TTC549 (cell line): ENCODE measurements at regions not wholly inside any gene's neighbourhood (a gene's known extent, or its start where the extent isn't known, plus 50 kb on each side); places are given as distances from the start of the nearest gene placed in this dataset.
"Not testable (repeated sequence)": the region's sequence is repeated elsewhere in the genome, so short reads cannot be mapped to it uniquely, and the experiment has no call there.

ENCODE experiments used
- FAIRE-seq: peaks from 2 replicates; lab custom pipeline; 2012; peaks lifted over from hg19 to GRCh38; lab: Jason Lieb, UNC

DNA sequence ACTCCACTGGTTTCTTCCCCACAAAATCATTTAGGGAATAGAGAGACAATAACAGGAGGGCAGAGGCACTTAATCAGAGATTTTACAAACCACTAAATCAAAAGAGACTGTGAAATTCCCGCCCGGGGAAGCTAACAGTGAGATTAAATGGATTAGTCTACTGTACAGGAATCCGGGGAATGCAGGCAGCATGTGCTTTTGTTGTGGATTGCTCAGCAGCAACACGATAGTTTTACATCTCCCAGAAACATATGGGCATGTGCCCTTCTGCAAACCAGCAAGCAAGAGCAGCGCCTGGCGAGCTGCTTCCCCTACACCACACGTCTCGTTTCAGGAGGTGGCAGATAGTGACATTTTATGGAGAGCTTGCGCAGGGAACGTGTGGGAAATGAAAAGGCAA is 382.3 kb downstream of the CD83 start:
- no peak for FAIRE-seq

DNA sequence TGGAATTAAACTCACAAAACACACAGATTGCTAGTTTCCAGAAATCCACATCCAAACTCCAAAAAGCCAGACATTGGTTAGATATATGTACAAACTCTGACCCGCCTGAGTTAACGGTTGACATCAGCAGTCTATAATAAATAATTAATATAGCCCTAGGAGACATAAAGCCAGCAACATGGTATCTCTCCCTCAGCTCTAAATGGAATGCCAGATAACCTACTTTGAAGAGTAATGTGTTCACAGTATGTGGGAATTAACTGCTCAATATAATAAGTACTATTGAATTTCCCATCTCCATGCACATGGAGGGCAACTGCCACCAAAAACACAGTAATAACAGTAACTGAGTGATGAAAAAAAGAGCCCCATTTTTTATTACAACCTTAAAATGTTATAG is 383.2 kb downstream of the CD83 start:
- FAIRE-seq: no peak

DNA sequence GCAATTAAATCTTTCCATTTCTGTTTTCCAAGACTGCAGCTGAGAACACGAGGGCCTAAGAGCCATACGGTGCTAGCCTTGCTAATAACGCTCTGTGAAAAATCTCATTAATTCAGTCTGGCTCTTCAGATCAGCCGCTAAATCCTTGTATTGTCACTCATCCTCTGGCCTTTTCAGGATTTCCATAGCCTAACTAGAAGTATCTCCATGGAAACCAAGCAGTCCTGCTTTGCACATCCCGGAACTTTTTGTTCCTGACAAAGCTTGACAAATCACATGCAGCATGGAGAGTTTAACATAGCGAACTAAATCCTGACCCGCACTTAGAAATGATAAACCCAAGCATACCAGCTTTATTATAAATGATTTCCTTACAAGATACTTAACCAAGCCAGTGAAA is 383.7 kb downstream of the CD83 start:
- no peak for FAIRE-seq

DNA sequence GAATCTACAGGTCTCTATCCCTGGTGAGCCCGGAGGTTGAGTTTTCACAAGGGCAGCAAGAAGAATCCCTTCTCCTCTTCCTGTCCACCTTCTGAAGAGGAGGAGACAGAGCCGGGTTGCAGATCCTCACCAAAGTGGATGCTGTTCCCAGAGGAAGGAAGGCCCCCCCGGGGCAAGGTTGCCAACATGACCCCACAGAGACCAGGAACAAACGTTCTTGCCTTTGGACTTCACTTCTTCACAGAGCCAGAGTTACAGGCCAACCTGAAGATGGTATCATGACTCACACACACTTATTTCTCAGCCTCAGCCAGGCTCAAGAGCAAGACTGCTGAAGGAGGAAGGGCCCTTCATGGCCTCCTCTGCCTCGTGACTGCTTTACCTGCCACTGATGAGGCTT is 384.3 kb downstream of the CD83 start:
- no peak for FAIRE-seq

DNA sequence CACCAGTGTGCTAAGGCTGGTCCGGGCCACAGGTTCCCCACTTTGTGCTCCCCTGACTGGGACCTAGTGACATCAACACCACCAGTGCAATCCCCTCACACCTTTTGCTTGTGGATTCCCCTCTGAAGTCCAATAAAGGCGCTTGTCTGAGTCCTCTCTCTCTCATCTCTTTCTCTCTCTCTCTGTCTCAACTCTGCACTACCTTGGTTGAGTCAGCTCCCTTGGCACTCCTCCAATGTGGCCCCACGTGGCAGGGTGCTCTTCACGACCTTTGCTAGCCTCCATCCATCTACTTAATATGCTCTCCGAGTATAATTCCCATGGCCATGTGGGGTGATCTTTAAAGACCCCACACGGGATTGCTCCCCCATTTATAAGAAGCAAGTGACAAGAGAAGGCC is 385.0 kb downstream of the CD83 start:
- FAIRE-seq: no peak

DNA sequence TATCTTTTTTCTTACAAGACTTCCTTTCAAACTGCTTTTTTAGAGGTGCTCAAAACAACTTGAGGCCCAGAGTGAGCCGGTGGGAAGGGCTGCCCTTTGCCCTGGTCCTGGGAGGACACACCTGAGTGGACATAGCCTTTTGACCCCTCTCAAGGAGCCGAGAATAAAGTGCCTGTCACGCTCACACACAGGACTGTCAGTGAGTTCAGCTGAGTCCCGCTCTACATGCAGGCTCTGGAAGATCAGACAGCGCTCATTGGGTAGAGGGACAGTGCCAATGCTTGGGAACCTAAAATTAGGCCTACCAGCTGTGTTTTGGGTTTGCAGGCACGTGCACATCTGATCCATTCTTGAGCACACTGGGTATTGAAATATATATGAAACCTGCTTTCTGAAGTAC is 387.8 kb downstream of the CD83 start:
- no peak for FAIRE-seq

DNA sequence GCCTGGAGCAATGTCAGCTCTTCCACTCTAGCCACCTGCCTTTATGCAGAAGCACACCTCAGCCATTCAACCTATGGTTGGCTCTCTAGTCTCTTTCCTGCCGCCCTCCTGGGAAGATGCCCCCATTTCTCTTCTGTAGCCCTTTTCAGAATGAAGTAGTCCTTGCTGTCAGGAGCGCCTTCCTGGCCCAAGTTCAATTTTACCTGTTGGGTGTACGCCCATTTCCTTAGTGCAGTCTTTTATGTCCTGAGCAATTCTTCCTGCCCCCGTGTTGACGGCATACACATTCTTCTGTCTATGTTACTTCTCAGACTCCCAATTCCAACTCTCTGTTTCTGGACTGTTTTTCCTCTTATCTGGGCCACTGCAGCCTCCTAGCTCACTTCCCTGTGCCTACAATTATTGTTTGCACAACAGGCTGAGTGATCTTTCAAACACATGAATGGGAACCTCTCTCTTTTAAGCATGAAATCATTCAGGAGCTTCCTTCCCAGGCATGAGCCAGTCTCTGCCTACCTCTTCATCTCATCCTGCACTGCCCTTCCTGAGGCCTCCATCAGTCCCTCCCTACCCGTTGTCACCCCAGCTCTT is 389.2 kb downstream of the CD83 start:
- no peak for FAIRE-seq

DNA sequence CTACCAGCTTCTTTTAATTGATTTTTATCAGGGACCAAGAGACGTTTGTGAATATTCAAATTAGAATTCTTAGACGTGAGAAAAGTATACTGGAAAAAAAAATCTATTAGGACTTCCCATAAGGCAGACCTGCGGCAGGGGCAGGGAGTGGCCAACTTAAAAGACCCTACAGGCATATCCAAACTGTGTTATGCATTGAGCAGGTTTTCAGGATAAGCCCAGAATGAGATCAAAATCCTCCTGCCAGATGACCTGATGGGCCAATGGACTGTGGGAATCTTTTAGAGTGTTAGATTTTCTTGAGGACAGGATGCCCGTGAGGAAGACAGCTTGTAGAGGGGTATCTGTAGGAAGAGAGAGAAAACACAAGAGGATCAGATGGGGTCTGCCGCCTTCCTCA is 391.5 kb downstream of the CD83 start:
- FAIRE-seq: no peak

DNA sequence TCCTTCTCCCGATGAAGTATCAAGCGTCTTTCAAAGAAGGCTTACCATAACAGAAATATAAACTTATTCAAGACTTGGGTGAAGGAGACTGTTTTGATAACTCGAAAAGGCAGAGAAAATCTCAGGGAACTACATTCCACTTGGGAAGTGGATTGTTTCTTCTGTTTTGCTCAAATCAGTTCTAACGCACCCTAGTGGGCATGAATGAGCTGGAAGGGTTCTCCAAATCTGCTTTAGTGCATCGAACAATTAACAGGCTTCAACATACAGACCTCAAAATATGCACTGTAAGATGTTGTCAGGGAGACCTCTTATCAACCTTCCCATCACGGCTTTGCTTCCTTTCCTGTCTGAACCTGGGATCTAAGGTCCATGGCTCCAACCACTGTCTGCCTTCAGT is 392.5 kb downstream of the CD83 start:
- FAIRE-seq: no peak

DNA sequence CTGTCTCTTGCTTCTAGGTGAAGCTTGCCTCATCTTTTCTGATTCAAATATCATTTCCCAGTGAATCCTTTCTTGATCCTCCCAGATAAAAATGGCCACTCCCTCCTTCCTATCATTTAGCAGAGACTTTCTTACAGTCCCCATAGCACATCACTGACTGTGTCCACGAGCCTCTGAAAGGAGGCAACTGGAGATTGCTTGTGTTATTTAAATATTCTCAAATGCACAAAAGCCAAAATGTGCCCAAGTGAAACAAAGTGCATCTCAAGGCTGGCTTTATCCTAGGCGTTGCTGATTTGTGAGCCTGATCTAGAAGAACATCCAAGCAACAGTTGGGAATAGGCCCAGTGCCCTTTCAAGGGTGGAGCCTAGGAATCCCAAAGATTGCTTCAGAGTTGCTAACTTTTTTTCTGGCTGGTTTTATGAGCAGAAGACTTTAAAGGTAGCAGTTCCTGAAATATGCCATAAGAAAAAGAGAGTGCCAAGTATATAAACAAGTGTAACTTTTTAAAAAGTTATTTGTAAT is 393.6 kb downstream of the CD83 start:
- no peak for FAIRE-seq

DNA sequence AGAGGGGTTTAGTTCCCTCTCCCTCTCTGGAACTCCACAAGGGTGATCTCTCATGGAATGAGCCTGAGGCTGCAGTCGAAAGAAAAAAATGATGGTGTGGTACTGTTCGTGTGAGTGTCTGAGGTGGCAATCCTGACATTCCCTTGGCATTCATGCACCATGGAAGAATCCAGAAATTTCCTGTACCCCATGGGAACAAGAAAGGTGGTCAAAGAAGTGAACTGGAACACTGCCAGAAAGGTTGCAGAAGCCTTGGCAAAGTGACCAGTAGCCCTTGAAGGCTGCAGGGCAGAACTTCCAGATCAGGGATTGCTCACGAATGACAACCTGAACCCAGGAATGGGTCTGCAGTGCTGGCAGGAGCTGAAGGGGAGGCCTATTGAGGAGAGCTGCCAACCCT is 394.7 kb downstream of the CD83 start:
- FAIRE-seq: no peak

DNA sequence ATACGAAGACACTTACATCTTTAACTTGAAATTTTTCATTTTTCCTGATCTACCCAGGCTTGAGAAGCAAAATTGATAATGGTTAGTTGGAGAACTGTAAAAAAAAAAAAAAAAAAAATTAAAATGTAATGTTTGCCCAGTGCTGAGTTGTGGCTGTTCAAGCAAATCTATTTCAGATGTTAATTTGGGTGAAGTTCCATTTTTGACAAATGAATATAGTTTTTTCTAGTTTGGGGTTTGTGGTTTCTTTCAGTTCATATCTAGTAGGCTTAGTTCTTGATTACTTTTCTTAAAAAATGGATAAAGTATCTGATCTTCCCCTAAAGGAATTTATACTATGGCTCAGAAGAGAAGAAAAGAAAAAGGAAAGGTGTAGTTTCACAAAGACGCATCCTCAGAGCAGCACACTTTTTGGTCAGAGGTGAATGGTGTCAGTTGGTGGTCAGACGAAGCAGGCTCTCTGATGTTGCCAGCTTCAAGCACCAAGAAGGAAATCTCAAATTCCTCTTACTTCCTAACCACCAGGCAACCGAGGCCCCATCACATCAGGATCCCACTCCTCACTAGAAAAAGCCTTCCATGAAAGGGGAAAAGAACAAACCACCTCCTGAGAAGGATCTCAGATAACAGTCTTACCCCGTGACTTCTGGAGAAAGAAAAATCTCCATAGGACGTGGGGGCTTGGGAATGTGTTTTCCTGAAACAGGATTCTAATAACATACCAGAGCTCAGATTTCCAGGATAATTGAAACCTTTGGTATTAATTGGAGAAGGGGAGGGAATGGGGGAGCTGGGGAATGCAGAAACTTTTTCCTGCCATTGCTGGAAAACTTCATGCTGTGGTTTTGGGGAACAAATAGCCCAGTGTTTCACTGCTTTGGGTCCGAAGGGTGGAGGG is 396.2 kb downstream of the CD83 start:
- no peak for FAIRE-seq

DNA sequence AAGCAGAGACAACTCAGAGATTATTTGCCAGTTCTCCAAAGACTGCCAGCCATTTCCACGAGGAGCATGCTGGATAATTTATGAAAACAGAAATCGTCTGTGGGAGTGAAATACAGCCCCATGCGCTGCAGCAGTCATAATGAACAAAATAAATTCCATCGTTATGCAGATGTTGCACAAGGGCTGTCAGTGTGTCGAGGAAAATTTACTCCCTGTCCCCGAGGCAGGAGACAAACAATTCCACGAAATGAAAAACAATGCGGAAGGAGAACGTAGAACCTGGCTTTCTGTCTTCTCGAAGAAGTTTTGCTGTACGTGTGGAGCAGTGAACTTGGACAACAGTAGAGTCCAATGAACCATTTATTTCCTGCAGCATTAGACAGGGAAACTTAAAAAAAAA is 399.4 kb downstream of the CD83 start:
- no peak for FAIRE-seq

DNA sequence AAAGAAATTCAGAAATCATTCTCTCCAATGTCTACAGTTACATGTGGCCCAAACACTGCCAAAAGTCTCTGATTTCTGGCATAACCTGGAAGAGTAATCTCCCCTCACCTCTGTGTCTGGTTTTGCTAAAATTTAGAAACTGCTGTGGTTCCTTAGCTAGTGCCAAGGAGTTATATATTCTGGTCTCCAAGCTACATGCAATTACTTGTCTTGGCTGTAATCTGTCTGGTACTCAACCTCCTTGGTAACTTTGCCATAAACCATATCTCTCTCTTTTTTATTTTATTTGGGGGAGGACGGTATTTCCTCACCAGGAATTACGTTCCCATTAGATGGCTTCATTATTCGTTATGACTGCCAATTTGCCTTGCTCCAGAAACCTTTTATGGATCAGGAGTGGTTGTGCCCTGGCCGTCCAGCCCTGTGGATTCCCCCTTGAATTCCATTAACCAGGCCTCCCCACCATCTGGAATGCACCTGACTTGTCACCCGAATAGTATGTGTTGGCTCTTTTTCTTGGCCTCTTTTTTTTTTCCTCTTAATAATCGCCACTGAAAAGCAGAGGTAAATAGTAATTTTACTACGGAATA is 400.0 kb downstream of the CD83 start:
- no peak for FAIRE-seq

DNA sequence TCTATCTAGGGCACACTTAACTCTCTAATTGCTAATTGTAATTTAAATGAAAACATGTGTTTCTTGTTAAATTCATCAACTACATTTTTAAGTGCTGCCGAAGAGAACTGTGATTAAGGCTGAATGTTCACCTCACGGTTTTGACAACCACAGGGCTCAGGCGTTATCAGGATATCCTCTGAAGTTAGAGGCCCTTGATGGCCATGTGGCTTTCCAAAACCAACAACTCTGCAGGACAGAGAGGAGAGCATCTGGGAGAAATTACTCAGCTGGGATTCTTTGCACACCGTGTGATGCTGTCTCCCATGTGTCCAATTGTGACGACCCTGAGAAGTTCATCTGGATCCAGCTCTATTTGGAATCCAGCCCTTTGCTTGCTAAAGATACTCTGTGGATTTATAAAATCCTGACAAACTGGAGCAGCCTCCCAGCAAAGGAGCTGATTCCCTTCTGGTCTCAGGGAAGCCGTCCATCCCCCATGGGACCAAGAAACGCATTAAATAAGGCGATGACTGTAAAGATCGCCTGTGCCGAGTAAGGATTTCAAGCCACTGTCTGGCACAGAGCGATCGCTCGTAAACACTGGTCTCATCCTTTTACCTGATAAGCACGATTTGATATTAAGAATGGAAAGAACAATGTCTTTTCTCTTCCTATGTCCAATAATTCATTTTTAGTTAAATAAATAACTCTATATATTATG is 401.1 kb downstream of the CD83 start:
- no peak for FAIRE-seq

DNA sequence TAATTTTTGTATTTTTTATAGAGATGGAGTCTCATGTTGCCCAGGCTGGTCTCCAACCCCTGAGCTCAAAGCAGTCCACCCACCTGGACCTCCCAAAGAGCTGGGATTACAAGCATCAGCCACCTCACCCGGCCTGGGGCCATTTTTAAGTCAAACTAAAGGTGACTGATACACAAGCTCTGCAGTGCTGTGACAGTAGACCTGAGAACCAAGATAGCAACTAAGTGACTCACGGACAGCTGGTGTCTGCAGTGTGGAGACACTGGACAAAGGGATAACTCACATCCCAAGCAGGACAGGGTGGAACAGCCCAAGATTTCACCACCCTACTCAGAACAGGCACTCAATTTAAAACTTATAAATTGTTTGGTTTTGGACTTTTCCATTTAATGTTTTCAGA is 402.5 kb downstream of the CD83 start:
- no peak for FAIRE-seq

DNA sequence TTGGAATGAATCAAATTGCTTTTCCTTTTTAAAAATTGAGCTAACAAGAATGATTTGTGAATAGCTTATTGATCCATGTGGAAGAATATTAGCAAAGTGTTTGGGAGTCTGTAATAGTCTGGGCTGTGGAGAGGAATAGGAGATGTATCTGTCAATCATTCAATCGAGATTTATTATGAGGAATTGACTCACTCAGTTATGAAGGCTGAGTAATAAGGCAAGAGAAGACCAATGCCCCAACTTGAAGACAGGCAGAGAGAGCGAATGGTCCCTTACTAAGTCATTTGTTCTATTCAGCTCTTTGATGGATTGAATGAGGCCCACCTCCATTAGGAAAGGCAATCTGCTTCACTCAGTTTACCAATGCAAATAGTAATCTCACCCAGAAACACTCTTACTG is 403.0 kb downstream of the CD83 start:
- FAIRE-seq: no peak

DNA sequence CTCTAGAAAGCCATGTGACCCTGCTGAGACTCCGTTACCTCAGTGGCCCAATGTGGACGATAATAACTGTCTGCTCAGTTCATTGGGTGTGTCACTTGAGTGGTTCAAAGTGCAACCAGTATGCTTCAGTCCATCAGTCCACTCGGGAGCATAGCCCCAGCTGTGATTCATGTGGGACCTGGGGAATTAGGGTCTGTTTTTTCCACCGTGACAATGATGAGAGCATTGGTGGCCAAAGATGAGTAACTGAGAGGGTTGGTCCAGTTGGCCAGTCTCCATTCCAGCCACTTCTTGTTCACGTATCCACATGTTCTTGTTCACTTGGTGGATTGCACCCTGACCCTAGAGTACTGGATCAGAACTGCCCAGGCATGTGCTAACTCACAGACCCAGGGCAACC is 403.6 kb downstream of the CD83 start:
- no peak for FAIRE-seq

DNA sequence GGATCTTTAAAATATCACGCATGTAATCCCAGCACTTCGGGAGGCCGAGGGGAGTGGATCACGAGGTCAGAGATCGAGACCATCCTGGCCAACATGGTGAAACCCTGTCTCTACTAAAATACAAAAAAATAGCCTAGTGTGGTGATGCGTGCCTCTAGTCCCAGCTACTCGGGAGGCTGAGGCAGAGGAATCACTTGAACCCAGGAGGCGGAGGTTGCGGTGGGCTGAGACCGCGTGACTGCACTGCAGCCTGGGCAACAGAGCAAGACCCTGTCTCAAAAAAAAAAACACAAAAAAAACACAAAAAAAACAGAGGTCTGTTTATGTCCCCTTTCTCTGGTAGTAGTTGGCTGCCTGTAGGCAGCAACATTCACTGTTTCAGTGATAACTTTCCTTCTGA is 404.3 kb downstream of the CD83 start:
- not testable (repeated sequence) for FAIRE-seq

DNA sequence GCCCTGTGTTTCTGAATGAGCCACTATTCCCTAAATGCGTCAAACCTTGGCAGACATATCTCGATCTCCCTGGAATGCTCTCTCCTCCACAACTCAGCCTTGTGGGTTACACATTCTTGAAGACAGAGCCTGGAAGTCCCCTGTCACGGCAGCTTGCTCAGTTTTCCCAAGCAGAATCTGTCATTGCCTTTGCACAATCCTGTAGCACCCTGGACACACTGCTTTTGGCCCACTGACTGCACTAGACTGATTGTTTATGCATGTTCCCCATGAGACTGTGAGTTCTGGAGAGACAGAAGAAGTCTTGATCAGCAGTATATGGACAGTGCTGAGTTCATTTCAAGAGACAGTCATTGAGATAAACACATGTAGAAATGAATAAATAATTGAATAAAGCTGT is 406.7 kb downstream of the CD83 start:
- FAIRE-seq: no peak

DNA sequence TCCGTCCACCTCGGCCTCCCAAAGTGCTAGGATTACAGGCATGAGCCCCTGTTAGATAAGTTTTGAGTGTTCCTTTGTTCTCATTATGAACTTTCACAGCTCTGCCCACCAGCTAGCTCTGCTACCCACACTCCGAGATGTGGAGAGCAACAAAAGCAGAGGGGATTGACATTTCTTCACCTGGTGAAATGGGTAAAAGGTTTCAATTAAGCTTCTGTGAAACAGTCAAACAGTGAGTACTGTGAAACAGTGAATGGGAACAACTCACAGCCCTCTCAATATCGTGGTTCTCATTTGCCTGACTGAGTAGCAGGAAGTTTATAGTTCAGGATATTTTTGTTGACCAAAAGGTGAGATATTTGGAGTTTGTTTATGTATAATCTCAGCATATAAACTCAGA is 412.8 kb downstream of the CD83 start:
- FAIRE-seq: no peak

DNA sequence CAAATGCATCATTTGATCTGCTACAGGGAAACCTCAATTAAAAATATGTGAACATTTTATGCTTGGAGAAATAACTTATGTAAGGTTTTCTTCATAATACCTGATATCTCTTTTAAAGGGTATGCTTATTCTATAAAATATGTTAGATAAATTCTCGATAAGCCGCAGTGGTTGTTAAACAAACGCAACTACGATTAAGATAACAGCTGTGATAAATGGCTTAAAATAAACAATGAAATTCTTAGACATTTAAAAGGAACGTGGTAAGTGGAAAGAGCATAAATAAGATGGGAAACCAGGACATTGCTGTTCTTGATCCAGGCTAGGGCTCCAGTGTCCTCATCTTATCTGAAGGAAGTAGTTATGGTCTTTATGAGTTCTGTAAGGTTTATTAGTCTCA is 415.9 kb downstream of the CD83 start:
- no peak for FAIRE-seq

DNA sequence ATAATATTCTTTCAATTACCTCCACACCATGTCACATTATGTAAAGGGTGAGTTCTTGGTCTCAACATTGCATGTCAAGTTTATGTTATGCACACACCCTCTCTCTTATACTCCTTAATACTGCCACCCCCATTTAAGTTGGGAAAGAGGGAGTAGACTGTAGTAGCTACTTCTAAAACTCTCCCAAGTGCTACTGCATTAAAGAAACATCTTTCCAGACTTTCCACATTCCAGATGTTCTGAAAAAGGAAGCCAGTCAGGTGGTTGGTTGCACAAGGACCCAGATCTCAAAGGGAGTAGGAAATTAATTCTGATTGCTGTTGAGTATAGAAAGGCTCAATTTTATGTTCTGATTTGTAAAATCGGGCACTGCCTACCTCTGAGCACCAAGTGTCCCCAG is 419.5 kb downstream of the CD83 start:
- FAIRE-seq: no peak
